ENCODE measurements at regions not wholly inside any gene's neighbourhood (a gene's known extent, or its start where the extent isn't known, plus 50 kb on each side); places are given as distances from the start of the nearest gene placed in this dataset.

- DNase-seq (ENCODE audit: low read depth) = no peak
- TF ChIP-seq CTCF (IDR thresholded peaks at IDR 0.05; ENCODE audit: low read depth, low read length, missing control alignments) = no peak
- in situ Hi-C loops (cut with HindIII; ENCODE audit: low sequenced_read_pairs) = no loop called here
- no peak overlapping the region for H3K4me3 ChIP-seq (ENCODE audit: low read depth, low read length)
Observed at GRCh38 chr5:74017112-74017511, 391.1 kb downstream of the ARHGEF28 start.

GRCh38 chr5:74016373-74016772, 390.4 kb downstream of the ARHGEF28 start:
- H3K4me3 ChIP-seq (ENCODE audit: low read depth, low read length) = no peak overlapping the region
- DNase-seq (ENCODE audit: low read depth) = no peak
- in situ Hi-C loops (cut with HindIII; ENCODE audit: low sequenced_read_pairs) = no loop called here
- peak; percentile 4 for TF ChIP-seq CTCF (IDR thresholded peaks at IDR 0.05; ENCODE audit: low read depth, low read length, missing control alignments)

GRCh38 chr5:74015716-74016115, 389.7 kb downstream of the ARHGEF28 start:
- H3K4me3 ChIP-seq (ENCODE audit: low read depth, low read length) = no peak overlapping the region
- in situ Hi-C loops (cut with HindIII; ENCODE audit: low sequenced_read_pairs) = no loop called here
- TF ChIP-seq CTCF (IDR thresholded peaks at IDR 0.05; ENCODE audit: low read depth, low read length, missing control alignments) = no peak
- no peak for DNase-seq (ENCODE audit: low read depth)

GRCh38 chr5:74013222-74013621, 387.2 kb downstream of the ARHGEF28 start:
- H3K4me3 ChIP-seq (ENCODE audit: low read depth, low read length) = no peak overlapping the region
- in situ Hi-C loops (cut with HindIII; ENCODE audit: low sequenced_read_pairs) = no loop called here
- no peak for DNase-seq (ENCODE audit: low read depth)
- no peak for TF ChIP-seq CTCF (IDR thresholded peaks at IDR 0.05; ENCODE audit: low read depth, low read length, missing control alignments)

- DNase-seq (ENCODE audit: low read depth) = no peak
- TF ChIP-seq CTCF (IDR thresholded peaks at IDR 0.05; ENCODE audit: low read depth, low read length, missing control alignments) = no peak
- in situ Hi-C loops (cut with HindIII; ENCODE audit: low sequenced_read_pairs) = no loop called here
- no peak overlapping the region for H3K4me3 ChIP-seq (ENCODE audit: low read depth, low read length)
Observed at GRCh38 chr5:74009502-74009901, 383.5 kb downstream of the ARHGEF28 start.

GRCh38 chr5:74007193-74007592, 381.2 kb downstream of the ARHGEF28 start:
- no peak for TF ChIP-seq CTCF (IDR thresholded peaks at IDR 0.05; ENCODE audit: low read depth, low read length, missing control alignments)
- no peak for DNase-seq (ENCODE audit: low read depth)
- in situ Hi-C loops (cut with HindIII; ENCODE audit: low sequenced_read_pairs) = no loop called here
- H3K4me3 ChIP-seq (ENCODE audit: low read depth, low read length) = no peak overlapping the region

GRCh38 chr5:73999297-73999696, 373.3 kb downstream of the ARHGEF28 start:
- DNase-seq (ENCODE audit: low read depth) = no peak
- no peak overlapping the region for H3K4me3 ChIP-seq (ENCODE audit: low read depth, low read length)
- in situ Hi-C loops (cut with HindIII; ENCODE audit: low sequenced_read_pairs) = no loop called here
- TF ChIP-seq CTCF (IDR thresholded peaks at IDR 0.05; ENCODE audit: low read depth, low read length, missing control alignments) = no peak
